Skin of body (tissue), 1 donor: ENCODE measurements at regions not wholly inside any gene's neighbourhood (a gene's known extent, or its start where the extent isn't known, plus 50 kb on each side); places are given as distances from the start of the nearest gene placed in this dataset.
"Not testable (repeated sequence)": the region's sequence is repeated elsewhere in the genome, so short reads cannot be mapped to it uniquely, and the experiment has no call there.

Experiments used
- DNase-seq: peaks from one replicate; lab custom pipeline; 2025; lab: John Stamatoyannopoulos, UW

DNA sequence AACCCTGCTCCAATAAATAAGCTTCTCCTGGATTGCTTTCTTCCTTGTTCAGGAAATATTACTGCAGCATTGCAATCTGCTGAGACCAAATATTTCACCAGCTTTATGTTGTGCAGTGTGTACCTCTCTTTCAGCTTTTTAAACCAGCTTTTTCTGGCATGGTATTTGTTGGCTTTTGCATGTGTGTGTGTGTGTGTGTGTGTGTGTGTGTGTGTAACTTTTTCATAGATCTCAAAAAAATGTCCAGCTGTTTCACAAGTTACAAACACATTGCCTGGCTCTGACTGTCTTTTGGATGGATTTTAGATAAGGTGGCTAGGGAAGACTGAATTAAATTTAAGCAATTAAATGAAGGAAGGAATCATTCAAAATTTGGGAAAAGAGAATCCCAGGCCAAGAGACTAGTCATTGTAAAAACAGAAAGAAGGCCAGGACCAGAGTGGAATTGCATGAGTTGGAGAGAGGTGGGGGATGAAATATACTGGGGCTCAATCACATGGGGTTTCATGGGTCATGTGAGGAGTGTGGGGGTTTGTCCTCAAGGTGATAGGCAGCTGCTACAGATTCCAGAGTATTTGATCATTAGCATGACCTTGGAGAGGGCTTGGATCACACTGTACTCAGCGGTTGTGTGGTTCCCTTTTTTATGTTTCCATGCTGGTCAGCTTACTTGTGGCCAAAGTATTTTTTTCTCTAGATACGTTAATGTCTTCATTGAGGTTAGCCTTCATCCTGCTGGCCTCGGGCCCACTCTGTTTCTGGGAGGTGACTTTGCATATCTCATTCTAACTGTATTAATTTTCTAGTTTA is 357.7 kb upstream of the BOD1L1 start:
- DNase-seq, result no peak

DNA sequence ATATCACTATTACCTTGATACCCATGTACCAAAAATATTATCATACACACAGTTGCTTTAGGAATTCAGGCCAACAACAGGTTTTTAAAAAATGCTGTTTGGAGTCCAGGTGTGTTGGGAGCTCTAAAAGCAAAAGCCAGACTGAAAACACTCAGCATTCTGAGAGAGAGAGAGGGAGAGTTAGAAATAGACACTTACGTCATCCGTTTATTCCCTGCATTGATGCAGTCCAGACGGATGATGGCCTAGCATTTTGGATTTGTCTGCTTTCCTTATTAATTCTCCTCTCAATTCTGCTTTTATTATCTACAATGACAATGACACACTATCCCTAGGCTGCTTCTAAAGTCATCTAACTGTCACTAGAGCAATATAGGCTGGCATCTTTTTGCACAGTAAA is 358.3 kb upstream of the BOD1L1 start:
- no peak for DNase-seq

DNA sequence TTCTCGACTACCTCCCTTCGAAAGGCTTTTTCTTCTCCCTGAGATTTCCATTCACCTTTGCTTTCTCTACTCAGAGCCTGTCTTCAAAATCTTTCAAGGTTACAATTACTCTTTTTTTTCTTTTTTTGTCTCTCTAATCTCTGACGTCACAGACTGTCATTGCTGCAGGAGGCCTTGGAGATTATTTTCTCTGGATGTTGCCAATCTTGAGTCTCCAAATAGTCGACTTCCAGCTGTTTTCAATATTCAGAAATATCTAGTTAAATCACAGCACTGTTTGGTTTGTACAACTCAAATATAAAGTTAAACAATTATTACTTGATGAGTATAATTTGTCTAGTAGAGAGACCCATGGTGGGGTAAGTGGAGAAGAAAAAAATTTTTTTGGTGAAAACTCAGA is 359.0 kb upstream of the BOD1L1 start:
- no peak for DNase-seq

DNA sequence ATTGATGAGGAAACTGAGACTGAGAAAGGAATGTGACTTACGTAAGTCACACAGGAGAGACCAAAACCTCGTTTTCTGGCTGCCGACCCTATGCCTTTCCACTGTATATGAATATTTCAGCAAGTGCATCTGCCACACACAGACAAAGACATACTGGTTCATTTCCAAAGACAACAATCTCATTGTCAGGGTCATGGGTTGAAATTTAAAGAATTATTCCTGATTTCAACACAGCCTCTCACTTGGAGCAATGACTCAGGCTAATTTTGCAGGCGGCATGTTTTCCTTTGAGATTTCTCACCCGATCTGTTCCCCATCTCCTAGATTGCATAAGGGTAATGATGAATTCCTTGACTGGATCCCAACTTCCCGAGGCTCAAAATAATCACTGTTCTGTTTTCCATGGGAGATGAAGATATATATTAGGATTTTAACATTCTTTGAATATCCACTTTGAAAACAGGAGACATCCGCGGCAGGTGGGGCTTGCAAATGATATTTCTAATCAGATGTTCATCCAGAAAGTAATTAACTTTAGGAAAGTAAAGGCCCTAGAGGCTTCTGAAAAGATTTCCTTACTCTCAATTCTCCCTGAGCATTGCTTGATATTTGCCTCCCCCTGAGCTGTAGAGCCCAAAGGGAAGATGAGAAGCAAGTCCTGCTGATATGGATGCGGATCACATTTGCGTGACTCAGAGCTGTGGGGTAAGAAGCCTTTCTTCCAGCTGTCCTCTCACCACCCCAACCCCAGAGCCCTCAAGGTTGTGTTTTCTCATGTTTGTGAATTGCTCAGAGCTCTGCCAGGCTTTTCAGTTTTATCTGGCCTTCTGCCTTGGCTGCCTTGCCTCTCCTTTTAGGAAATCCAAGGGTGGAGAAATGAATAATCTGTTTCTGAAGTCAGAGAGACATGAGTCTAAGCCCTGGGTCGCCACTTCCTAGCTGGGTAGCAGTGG is 361.1 kb upstream of the BOD1L1 start:
- no peak for DNase-seq

DNA sequence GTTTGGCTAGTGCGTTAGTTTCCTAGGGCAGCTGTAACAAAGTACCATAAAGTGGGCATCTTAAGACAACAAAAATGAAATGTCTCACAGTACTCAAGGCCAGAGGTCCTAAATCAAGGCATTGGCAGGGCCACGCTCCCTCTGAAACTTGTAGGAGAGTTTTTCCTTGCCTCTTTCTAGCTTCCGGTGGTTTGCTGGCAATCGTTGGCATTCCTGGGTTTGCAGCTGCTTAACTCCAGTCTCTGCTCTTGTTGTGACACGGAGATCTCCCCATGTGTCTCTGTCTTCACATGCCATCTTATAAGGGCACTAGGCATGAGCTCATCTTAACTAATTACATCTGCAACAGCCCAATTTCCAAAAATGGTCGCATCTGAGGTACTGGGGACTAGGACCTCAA is 362.0 kb upstream of the BOD1L1 start:
- no peak for DNase-seq

DNA sequence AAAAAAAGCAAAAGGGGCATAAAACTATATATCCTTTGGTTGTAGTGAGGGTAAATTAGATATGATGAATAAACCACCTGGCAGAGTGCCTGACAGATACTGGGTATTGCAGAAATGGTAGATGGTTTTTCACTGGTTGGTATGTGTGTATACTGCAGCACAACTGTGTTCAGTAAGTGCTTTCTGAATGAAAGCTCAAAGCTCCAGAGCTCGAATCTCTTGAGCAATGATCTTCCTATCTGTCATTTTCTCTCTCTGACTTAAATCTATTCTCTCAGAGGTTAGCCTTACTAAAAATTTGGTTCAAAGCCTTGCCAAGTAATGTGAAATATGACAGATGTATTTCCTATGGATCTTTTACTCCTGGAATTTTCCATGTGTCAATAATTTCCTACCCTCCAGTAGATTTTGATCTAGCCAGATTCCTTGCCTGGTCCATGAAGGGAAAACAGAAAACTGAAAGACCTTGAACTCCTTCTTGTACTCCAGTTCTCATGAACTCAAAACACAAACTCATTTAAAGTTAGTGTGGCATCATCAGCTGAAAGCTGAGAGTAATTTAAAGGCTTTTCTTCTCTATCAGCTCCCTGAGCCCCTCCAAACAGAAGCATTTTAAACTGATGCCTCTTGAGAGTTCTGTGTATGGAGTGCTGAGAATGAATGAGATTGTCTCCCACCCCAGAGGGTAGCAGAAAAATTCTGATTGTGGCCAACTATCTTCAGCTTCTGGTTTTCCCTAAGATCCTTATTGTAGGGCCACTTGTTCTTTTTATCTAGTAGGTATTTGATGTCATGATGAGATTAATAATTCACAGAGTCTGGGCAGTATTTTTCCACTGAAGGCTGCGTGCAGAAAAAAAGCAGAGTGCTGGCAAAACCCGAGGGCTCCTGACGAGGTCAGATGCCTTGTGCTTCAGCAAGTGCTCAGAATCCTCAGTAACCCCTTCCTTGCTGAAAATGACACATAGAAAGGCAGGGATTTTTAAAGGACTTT is 363.4 kb upstream of the BOD1L1 start:
- no peak for DNase-seq

DNA sequence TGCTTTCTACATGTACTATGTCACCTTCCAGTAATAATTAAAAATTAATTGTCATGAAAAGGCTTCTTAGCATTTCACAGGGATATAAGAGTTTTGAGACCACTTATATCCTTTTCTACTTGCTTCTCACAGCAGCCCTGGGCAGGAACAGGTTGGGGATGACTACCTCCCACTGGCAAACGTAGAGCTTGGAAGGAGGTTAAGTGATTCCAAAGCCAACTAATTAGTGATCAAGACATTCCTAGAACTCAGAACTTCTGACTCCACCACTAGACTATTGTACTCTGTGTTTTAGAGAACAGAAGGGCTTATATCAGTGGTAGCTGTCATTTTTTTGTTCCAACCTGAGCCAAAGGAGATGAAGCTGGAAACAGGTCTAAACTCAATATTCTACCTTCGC is 364.5 kb upstream of the BOD1L1 start:
- DNase-seq, result no peak

DNA sequence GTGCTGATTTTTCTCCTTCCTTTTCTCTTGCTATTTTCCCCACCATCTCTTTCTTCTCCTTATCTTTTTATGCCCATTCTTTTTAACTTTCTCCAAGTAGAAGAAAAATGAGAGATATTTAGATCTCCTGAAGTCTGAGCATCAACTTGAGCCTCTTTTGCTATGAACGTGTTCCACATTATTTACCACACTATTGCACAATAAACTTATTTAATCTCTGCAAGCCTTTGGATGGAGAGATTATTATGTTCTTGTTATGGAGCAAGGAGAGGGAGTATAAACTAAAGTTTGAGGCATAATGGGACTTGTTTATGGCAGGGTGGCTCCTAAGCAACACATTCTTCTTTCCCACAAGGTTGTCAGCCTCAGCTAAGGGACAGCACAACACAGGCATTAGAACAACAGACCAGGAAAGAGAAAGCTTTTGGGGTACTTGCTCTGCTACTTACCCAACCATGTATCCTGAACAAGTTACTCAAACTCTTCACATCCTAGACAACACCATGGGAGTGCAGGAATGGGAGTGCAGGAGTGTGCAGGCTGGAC is 365.5 kb upstream of the BOD1L1 start:
- DNase-seq, result no peak

DNA sequence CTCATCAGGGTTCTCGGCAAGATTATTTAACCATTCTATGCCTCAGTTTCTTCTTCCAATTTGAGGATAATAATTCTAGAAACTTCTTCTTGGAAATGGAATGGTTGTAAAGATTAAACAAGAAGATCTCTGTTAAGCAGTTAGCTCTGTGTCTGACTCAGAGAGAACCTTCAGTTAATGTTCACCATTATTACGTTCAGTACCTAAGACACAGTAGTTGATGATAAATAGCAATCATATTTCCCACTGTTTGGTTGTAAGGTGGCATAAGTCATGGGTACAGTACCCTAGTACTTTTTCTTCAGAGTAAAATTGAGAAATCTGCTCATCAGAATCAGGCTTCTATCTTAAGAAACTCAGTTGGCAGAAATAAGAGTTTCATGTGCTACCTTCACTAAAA is 366.5 kb upstream of the BOD1L1 start:
- no peak for DNase-seq

DNA sequence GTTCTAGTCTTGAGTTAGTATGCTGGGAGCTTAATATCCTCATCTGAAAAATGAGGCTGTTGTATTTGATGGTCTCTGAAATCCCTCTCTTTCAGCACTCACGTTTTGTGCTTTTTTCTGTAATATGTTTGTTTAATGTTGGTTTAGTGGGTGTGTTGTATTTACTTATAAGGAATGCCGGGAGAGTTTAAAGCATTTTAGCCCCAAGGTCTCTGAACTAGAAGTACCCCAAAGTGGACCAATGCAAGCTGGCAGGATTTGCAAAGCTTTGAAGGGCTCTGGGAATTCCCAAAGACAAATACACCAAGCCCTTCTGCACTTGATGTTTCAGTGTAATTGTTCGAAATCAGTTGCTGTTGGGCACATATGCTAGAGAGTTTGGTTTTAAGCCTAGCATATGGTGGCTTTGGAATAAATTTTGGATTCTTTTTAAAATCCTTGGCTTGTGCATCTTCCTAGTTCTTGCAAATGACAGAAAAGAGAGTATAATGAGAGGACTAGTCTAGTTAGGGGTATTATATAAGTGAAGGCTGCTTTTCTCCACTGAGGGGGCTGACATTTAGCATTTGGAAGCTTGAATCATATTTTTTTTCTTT is 371.4 kb upstream of the BOD1L1 start:
- no peak for DNase-seq

DNA sequence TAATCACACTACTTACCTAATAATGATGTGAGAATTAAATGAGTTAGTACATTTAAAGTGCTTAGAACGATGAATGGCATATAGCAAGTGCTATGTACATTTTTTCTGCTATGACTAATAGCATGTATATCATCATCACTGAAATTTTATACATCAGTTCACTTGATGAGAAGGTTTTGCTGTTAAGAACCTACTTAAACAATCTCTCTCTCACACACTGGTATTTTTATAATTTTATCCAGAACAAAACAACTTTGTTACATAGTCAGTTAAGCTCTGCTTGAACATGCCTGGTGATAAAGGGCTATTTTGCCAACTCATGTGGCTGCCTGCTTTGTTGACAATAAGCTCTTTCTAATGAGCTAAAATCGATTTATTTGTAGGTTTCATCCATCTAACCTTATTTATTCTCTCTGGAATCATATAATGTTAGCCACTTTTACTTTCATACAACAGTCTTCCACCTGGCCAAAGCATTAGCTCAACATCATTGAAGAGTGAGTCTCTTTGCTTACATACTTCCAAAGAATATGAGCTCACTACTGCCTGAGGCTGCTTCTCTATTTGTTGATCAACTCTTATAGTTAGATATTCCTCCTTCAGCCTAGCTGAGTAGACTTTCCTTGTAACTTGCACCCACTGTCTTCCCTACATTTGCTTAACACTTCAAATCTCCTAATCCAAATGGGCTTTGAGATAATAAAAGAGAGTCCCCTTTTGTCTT is 372.7 kb upstream of the BOD1L1 start:
- no peak for DNase-seq

DNA sequence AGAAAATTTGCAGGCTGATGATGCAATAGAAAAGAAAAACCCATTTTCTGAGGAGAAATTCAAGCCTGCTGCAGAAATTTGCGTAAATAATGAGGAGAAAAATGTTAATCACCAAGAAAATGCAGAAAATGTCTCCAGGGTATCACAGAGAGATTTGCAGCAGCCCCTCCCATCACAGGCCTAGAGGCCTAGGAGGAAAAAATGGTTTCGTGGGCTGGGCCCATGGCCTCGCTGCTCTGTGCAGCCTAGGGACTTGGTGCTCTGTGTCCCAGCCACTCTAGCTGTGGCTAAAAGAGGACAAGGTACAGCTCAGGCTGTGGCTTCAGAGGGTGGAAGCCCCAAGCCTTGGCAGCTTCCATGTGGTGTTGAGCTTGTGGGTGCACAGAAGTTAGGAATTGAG is 374.8 kb upstream of the BOD1L1 start:
- not testable (repeated sequence) for DNase-seq

DNA sequence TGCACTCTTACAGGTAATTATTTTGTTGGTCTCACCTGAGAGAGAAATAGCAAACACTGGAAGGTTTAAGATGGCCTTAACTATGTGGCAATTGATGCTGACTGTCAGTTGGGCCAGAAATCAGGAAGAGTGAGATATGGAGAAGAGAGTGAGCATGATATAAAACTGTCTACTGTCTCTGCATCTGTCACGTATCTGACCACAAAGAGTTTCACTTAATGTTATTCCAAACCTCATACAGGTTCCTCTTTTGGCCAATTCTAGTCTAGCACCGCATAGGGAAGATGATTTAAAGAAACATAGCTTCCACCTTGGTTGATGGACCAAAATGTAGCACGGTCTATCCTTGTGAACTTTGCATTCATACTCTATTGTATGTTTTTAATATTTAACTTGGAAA is 381.0 kb upstream of the BOD1L1 start:
- no peak for DNase-seq

DNA sequence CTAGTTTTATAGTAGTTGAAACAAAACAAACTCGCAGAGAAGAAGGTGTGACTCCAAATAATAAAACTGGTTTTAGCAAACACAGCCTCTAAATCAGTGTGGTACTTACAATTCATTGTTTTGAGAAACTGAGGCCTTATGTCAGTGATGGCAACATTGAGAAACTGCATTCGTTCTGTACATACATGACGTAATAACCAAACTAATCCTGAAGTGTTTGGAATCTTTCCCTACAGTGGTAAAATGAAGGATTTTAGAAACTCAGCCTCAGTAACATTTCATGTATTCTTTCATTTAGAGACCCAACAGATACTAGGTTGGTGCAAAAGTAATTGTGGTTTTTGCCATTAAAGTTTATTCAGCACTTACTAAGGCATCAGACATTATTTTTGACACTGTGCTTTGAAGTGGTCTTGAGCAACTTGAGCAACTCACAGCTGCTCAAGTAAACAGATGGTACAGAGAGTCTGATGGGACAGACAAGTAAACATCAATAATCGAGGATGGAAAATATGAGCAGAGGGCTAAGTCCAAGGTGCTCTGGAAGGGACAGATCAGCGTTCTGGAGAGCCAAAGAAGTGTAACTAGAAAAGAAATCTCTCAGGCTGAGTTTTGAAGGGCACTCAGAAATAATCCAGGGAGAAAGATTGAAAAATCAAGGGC is 390.8 kb upstream of the BOD1L1 start:
- DNase-seq, result no peak

DNA sequence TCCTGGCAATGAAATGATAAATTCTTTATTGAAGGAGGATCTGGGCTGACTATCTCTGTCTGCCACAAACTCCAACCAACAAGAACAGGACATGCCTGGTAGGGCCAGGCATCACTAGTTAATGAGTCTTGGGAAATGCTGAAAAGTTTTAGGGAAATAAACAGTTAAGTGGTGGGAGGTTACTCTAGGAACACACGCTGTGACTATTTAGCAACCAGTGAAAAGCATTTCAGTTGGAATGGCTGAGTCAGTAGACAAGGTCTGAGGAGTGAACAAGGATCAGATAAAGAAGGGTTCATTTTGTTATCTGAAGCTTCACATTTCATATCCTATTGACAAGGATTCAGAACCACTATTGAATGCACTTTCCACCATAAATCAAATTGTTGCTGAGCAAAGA is 394.9 kb upstream of the BOD1L1 start:
- DNase-seq, result no peak

DNA sequence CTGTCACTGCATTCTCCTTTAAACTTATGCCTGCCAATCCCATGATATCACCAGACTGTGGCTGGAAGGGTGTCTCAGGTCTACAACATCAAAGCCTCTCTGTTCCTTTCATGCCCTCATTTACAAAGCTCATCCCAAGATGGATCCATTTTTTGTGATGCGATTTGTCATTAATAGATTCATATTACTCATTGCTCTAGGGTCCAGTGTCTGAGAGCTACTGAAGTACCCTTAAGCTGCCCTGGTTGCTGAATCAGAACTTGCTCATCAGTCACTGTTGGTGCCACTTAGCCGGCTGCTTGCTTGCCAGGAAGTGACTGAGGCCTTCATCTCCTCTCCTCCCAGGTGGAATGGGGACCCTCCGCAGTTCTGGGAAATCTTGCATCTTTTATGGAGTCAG is 395.5 kb upstream of the BOD1L1 start:
- DNase-seq, result no peak

DNA sequence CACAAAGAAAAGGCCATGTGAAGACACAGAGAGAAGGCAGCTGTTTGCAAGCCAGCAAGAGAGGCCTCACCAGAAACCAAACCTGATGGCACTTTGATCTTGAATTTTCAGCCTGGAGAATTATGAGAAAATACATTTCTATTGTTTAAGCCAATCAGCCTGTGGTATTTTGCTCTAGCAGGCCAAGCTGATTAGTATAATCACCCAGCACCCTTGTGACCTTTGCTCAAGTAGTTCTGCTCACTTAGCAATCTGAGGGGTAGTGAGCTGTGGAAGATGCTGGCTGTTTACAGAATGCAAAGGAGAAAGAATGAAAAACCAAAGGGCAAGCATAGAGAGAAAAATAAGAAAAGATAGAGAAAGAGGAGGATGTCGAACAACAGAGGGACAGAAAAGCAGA is 396.4 kb upstream of the BOD1L1 start:
- DNase-seq, result no peak

DNA sequence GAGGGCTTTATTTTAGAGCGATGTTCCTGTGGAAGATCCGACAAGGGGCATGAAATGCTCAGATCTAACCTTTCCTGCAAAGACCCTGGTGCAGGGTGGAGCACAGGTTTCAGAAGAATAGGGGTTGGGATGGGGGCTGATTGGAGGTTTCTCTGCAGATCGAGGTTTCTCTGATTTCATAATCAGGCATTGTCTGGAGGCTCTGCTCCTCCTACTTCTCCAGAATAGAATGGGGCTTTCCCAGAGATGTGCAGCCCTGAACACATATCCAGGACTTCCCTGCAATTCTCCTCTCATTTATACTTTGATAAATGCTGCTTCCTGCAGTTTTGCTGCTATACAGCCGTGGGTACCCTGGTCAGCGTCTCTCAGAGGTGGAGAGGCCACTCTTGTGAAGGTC is 397.6 kb upstream of the BOD1L1 start:
- no peak for DNase-seq

DNA sequence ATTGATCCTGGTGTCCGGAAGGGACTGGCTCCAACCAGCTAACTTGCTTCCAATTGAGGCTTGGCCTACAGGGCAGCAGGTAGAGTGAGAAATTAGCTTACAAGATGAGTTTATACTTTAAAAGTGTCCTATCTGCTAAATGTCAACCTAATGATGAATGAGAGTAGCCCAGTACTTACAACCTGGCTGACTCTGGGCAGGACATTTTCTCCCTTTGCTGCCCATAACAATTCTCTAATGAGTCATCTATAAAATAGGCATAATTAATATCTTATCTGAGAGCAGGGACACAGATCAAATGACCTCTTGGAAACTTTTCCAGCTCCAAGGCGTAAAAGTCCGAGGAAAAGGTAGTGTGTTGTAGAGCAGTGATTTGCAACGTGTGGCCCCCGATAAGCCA is 398.4 kb upstream of the BOD1L1 start:
- DNase-seq, result no peak

DNA sequence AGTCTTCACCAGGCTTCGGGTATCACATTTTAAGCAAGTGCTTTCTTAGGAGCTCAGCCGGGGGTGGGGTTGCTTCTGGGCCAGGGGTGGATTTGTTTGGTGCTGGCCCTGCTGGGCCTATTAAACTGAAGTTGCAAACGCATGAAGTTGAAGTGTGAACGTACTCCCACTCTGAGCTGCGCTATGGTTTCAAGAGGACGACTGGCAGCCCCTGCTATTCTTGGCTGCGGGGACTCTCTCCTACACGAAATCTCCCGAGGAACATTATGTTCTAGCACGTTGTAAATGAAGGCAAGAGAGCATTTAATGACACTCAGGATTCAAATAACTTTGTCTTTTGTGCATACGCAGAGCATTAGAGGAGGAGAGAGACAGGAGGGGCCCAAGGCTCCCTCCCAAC is 401.3 kb upstream of the BOD1L1 start:
- DNase-seq, result no peak
